NB4 (cell line): ENCODE measurements at regions not wholly inside any gene's neighbourhood (a gene's known extent, or its start where the extent isn't known, plus 50 kb on each side); places are given as distances from the start of the nearest gene placed in this dataset.

Experiments
- CTCF ChIP-seq: IDR thresholded peaks from one replicate; pipeline ENCODE4 v1.5.1; 2012; ENCODE audit warnings: low read depth, low read length
- MYC ChIP-seq: IDR thresholded peaks from 2 replicates; pipeline ENCODE4 v1.6.1; 2011; ENCODE audit warnings: low read depth, low read length
- POLR2A ChIP-seq: IDR thresholded peaks from 2 replicates; pipeline ENCODE4 v1.6.1; 2011; ENCODE audit warnings: mild to moderate bottlenecking; ENCODE audit not compliant: insufficient read length; ENCODE audit errors: extremely low read depth

- TF ChIP-seq CTCF (no peak), POLR2A (no peak), MYC (no peak)
These were observed 420.1 kb downstream of the EDEM1 start for GRCh38 chr3:5607581-5607980.
